WTC11 (cell line): ENCODE measurements at regions not wholly inside any gene's neighbourhood (a gene's known extent, or its start where the extent isn't known, plus 50 kb on each side); places are given as distances from the start of the nearest gene placed in this dataset.

Source experiments
- ATF2 ChIP-seq: sonication (generic); formaldehyde crosslinking; IDR thresholded peaks from 2 replicates; pipeline ENCODE4 v1.8.1; 2022; ENCODE audit warnings: low read depth, missing genetic modification reagents, borderline replicate concordance
- CREM ChIP-seq: sonication (generic); formaldehyde crosslinking; IDR thresholded peaks from 2 replicates; pipeline ENCODE4 v1.8.1; 2022; ENCODE audit warnings: mild to moderate bottlenecking, missing genetic modification reagents, moderate library complexity
- E2F1 ChIP-seq: sonication (generic); formaldehyde crosslinking; IDR thresholded peaks from 2 replicates; pipeline ENCODE4 v1.8.0; 2022; ENCODE audit warnings: mild to moderate bottlenecking, missing genetic modification reagents
- EMX1 ChIP-seq: fragments of 250-450 bp; sonication (Bioruptor Pico); IDR thresholded peaks from 2 replicates; pipeline ENCODE4 v1.8.0; 2021; ENCODE audit warnings: mild to moderate bottlenecking
- ETV6 ChIP-seq: sonication (generic); formaldehyde crosslinking; IDR thresholded peaks from 2 replicates; pipeline ENCODE4 v1.8.1; 2022; ENCODE audit warnings: mild to moderate bottlenecking, missing genetic modification reagents
- IRF2 ChIP-seq: sonication (generic); formaldehyde crosslinking; IDR thresholded peaks from 2 replicates; pipeline ENCODE4 v1.8.0; 2022; ENCODE audit warnings: low read depth, missing genetic modification reagents, borderline replicate concordance
- TP53 ChIP-seq: sonication (generic); formaldehyde crosslinking; IDR thresholded peaks from 2 replicates; pipeline ENCODE4 v1.8.1; 2023; ENCODE audit warnings: mild to moderate bottlenecking, missing genetic modification reagents
- ZSCAN18 ChIP-seq: fragments of 250-450 bp; sonication (Bioruptor Pico); IDR thresholded peaks from 2 replicates; pipeline ENCODE4 v2.1.2; 2022; ENCODE audit warnings: mild to moderate bottlenecking, moderate library complexity
- TF ChIP-seq, protein P1 (sequence below): fragments of 200-600 bp; IDR thresholded peaks from 2 replicates; pipeline ENCODE4 v1.8.0; 2022; ENCODE audit warnings: antibody characterized with exemption
- TF ChIP-seq, protein P2 (sequence below): sonication (generic); formaldehyde crosslinking; IDR thresholded peaks from 2 replicates; pipeline ENCODE4 v1.8.1; 2023; ENCODE audit warnings: mild to moderate bottlenecking, missing genetic modification reagents, moderate library complexity
- TF ChIP-seq, protein P3 (sequence below): sonication (generic); formaldehyde crosslinking; IDR thresholded peaks from 2 replicates; pipeline ENCODE4 v1.8.1; 2023; ENCODE audit warnings: mild to moderate bottlenecking, missing genetic modification reagents
- TF ChIP-seq, protein P4 (sequence below): sonication (generic); formaldehyde crosslinking; IDR thresholded peaks from 2 replicates; pipeline ENCODE4 v1.8.1; 2023; ENCODE audit warnings: mild to moderate bottlenecking, moderate library complexity, missing genetic modification reagents
- TF ChIP-seq, protein P5 (sequence below): sonication (generic); formaldehyde crosslinking; conservative IDR thresholded peaks from 2 replicates; pipeline ENCODE4 v1.8.1; 2023; ENCODE audit warnings: mild to moderate bottlenecking, low read depth, missing genetic modification reagents, moderate library complexity

DNA sequence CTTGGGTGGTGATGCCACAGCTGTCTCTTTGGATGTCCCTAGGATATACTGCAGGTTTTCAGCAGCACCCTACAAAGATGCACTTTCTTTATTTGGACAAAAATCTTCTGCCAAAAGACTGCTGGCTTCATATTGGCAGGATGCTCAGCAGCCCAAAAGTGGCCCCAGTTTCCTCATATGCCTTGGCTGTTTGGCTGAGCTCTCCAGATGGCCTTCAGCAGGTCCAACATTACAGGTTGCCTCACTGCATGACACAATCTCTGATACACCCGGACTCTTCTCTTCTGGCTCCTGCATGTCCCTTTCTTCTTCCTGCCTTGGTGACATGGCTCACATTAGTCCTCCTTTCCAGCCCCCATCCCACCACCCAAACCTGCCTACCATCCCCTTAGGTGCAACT is 323.7 kb upstream of the CDH4 start:
- TF ChIP-seq, protein P1, sequence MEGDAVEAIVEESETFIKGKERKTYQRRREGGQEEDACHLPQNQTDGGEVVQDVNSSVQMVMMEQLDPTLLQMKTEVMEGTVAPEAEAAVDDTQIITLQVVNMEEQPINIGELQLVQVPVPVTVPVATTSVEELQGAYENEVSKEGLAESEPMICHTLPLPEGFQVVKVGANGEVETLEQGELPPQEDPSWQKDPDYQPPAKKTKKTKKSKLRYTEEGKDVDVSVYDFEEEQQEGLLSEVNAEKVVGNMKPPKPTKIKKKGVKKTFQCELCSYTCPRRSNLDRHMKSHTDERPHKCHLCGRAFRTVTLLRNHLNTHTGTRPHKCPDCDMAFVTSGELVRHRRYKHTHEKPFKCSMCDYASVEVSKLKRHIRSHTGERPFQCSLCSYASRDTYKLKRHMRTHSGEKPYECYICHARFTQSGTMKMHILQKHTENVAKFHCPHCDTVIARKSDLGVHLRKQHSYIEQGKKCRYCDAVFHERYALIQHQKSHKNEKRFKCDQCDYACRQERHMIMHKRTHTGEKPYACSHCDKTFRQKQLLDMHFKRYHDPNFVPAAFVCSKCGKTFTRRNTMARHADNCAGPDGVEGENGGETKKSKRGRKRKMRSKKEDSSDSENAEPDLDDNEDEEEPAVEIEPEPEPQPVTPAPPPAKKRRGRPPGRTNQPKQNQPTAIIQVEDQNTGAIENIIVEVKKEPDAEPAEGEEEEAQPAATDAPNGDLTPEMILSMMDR, result no peak
- TF ChIP-seq EMX1 (no peak), TP53 (CRISPR knock-in tag) (no peak), ZSCAN18 (CRISPR knock-in tag) (no peak), ATF2 (no peak), ETV6 (CRISPR knock-in tag) (no peak), CREM (CRISPR knock-in tag) (no peak), IRF2 (CRISPR knock-in tag) (no peak), E2F1 (CRISPR knock-in tag) (no peak)
- TF ChIP-seq, protein P2, sequence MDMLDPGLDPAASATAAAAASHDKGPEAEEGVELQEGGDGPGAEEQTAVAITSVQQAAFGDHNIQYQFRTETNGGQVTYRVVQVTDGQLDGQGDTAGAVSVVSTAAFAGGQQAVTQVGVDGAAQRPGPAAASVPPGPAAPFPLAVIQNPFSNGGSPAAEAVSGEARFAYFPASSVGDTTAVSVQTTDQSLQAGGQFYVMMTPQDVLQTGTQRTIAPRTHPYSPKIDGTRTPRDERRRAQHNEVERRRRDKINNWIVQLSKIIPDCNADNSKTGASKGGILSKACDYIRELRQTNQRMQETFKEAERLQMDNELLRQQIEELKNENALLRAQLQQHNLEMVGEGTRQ, result no peak
- TF ChIP-seq, protein P3, sequence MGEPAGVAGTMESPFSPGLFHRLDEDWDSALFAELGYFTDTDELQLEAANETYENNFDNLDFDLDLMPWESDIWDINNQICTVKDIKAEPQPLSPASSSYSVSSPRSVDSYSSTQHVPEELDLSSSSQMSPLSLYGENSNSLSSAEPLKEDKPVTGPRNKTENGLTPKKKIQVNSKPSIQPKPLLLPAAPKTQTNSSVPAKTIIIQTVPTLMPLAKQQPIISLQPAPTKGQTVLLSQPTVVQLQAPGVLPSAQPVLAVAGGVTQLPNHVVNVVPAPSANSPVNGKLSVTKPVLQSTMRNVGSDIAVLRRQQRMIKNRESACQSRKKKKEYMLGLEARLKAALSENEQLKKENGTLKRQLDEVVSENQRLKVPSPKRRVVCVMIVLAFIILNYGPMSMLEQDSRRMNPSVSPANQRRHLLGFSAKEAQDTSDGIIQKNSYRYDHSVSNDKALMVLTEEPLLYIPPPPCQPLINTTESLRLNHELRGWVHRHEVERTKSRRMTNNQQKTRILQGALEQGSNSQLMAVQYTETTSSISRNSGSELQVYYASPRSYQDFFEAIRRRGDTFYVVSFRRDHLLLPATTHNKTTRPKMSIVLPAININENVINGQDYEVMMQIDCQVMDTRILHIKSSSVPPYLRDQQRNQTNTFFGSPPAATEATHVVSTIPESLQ (CRISPR knock-in tag), result no peak
- TF ChIP-seq, protein P4, sequence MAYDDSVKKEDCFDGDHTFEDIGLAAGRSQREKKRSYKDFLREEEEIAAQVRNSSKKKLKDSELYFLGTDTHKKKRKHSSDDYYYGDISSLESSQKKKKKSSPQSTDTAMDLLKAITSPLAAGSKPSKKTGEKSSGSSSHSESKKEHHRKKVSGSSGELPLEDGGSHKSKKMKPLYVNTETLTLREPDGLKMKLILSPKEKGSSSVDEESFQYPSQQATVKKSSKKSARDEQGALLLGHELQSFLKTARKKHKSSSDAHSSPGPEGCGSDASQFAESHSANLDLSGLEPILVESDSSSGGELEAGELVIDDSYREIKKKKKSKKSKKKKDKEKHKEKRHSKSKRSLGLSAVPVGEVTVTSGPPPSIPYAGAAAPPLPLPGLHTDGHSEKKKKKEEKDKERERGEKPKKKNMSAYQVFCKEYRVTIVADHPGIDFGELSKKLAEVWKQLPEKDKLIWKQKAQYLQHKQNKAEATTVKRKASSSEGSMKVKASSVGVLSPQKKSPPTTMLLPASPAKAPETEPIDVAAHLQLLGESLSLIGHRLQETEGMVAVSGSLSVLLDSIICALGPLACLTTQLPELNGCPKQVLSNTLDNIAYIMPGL (CRISPR knock-in tag), result no peak
- TF ChIP-seq, protein P5, sequence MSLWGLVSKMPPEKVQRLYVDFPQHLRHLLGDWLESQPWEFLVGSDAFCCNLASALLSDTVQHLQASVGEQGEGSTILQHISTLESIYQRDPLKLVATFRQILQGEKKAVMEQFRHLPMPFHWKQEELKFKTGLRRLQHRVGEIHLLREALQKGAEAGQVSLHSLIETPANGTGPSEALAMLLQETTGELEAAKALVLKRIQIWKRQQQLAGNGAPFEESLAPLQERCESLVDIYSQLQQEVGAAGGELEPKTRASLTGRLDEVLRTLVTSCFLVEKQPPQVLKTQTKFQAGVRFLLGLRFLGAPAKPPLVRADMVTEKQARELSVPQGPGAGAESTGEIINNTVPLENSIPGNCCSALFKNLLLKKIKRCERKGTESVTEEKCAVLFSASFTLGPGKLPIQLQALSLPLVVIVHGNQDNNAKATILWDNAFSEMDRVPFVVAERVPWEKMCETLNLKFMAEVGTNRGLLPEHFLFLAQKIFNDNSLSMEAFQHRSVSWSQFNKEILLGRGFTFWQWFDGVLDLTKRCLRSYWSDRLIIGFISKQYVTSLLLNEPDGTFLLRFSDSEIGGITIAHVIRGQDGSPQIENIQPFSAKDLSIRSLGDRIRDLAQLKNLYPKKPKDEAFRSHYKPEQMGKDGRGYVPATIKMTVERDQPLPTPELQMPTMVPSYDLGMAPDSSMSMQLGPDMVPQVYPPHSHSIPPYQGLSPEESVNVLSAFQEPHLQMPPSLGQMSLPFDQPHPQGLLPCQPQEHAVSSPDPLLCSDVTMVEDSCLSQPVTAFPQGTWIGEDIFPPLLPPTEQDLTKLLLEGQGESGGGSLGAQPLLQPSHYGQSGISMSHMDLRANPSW (CRISPR knock-in tag), result no peak
